ENCODE measurements at regions not wholly inside any gene's neighbourhood (a gene's known extent, or its start where the extent isn't known, plus 50 kb on each side); places are given as distances from the start of the nearest gene placed in this dataset.

- Histone ChIP-seq H3K4me3 (replicated peaks in 1 of 3) (no peak overlapping the region), H3K27me3 (no peaks in the 10 kb centered on the region), H3K4me1 (no peaks in the 10 kb centered on the region), H3K27ac (no peak overlapping the region), H3K9me3 (no peaks in the 10 kb centered on the region), H3K36me3 (no peaks in the 10 kb centered on the region)
- TF ChIP-seq POLR2A (IDR thresholded peaks at IDR 0.05) (no peak), CTCF (IDR thresholded peaks at IDR 0.05) (no peak)
- 80 to 94% methylated on average over 1 of the region's 1 CpG for WGBS, 2 donors
- DNase-seq = no peak
- intact Hi-C loops (cut with DNase I) = no loop called here
These were observed 199.3 kb upstream of the SOX1 start for GRCh38 chr13:111867657-111868056.

GRCh38 chr13:111868716-111869115, 198.2 kb upstream of the SOX1 start:
- Histone ChIP-seq H3K4me3 (replicated peaks in 1 of 3) (no peak overlapping the region), H3K27me3 (no peaks in the 10 kb centered on the region), H3K4me1 (no peaks in the 10 kb centered on the region), H3K9me3 (no peaks in the 10 kb centered on the region), H3K36me3 (no peaks in the 10 kb centered on the region), H3K27ac (no peak overlapping the region)
- intact Hi-C loops (cut with DNase I) = no loop called here
- TF ChIP-seq CTCF (IDR thresholded peaks at IDR 0.05) (no peak), POLR2A (IDR thresholded peaks at IDR 0.05) (no peak)
- 88% methylated on average over 3 of the region's 3 CpGs for WGBS, 2 donors
- DNase-seq = no peak

- no peak for DNase-seq
- no peak overlapping the region for H3K27ac ChIP-seq
- no peaks in the 10 kb centered on the region for H3K9me3 ChIP-seq
- no peak overlapping the region for H3K4me3 ChIP-seq (replicated peaks in 1 of 3)
- intact Hi-C loops (cut with DNase I) = no loop called here
- TF ChIP-seq POLR2A (IDR thresholded peaks at IDR 0.05) (no peak), CTCF (IDR thresholded peaks at IDR 0.05) (no peak)
- WGBS, 2 donors = 90 to 91% methylated on average over 12 of the region's 12 CpGs
- no peaks in the 10 kb centered on the region for H3K27me3 ChIP-seq
- H3K36me3 ChIP-seq = no peaks in the 10 kb centered on the region
- no peaks in the 10 kb centered on the region for H3K4me1 ChIP-seq
These were observed 194.3 kb upstream of the SOX1 start for GRCh38 chr13:111872475-111873150.

- no peak for TF ChIP-seq POLR2A (IDR thresholded peaks at IDR 0.05)
- no peak for TF ChIP-seq CTCF (IDR thresholded peaks at IDR 0.05)
- no peaks in the 10 kb centered on the region for H3K27me3 ChIP-seq
- no peak overlapping the region for H3K4me3 ChIP-seq (replicated peaks in 1 of 3)
- no peaks in the 10 kb centered on the region for H3K36me3 ChIP-seq
- DNase-seq = no peak
- no peak overlapping the region for H3K27ac ChIP-seq
- no peaks in the 10 kb centered on the region for H3K4me1 ChIP-seq
- intact Hi-C loops (cut with DNase I) = no loop called here
- WGBS, 2 donors = 84 to 88% methylated on average over 8 of the region's 8 CpGs
- no peaks in the 10 kb centered on the region for H3K9me3 ChIP-seq
These were observed 193.2 kb upstream of the SOX1 start for GRCh38 chr13:111873676-111874178.

GRCh38 chr13:111874981-111875380, 192.0 kb upstream of the SOX1 start:
- H3K27me3 ChIP-seq = no peaks in the 10 kb centered on the region
- no peak for TF ChIP-seq POLR2A (IDR thresholded peaks at IDR 0.05)
- TF ChIP-seq CTCF (IDR thresholded peaks at IDR 0.05) = no peak
- no peaks in the 10 kb centered on the region for H3K9me3 ChIP-seq
- 89 to 94% methylated on average over 12 to 13 of the region's 13 CpGs for WGBS, 2 donors
- no peak overlapping the region for H3K4me3 ChIP-seq (replicated peaks in 1 of 3)
- no peaks in the 10 kb centered on the region for H3K36me3 ChIP-seq
- H3K27ac ChIP-seq = no peak overlapping the region
- no peaks in the 10 kb centered on the region for H3K4me1 ChIP-seq
- no peak for DNase-seq
- intact Hi-C loops (cut with DNase I) = no loop called here

Data from thyroid gland (tissue), 4 donors.